OCI-LY3 (cell line): ENCODE measurements at regions not wholly inside any gene's neighbourhood (a gene's known extent, or its start where the extent isn't known, plus 50 kb on each side); places are given as distances from the start of the nearest gene placed in this dataset.

Experiments
- EZH2phosphoT487 ChIP-seq: fragments of 200-600 bp; shearing (Covaris generic); IDR thresholded peaks from 2 replicates; pipeline ENCODE4 v1.6.1; 2018; ENCODE audit warnings: antibody characterized with exemption, mixed run types, low read depth
- TF ChIP-seq, protein P1 (sequence below): fragments of 200-600, 300-600 bp; sonication (generic); IDR thresholded peaks from 2 replicates; pipeline ENCODE4 v1.5.1; 2014; ENCODE audit warnings: antibody characterized with exemption, low read length, low read depth

DNA sequence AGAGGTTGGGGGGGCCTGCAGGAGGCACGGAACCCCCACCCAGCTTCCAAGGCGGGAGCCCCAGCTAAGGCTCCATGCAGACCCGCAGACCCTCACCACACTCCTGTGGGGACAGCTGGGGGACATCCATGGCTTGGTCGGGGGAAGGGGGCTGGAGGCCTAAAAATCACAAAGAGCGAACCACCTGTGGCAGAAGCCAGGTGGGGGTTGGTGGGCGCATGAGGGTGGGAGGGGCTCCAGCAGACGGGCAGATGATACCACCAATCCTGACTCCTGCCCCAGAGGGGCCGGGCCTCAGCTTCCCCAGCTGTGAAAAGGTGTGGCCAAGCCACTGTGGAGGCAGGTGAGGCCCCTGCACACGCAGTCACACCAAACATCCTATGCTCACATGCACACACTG is 111.6 kb downstream of the FAM53A start:
- TF ChIP-seq, protein P1, sequence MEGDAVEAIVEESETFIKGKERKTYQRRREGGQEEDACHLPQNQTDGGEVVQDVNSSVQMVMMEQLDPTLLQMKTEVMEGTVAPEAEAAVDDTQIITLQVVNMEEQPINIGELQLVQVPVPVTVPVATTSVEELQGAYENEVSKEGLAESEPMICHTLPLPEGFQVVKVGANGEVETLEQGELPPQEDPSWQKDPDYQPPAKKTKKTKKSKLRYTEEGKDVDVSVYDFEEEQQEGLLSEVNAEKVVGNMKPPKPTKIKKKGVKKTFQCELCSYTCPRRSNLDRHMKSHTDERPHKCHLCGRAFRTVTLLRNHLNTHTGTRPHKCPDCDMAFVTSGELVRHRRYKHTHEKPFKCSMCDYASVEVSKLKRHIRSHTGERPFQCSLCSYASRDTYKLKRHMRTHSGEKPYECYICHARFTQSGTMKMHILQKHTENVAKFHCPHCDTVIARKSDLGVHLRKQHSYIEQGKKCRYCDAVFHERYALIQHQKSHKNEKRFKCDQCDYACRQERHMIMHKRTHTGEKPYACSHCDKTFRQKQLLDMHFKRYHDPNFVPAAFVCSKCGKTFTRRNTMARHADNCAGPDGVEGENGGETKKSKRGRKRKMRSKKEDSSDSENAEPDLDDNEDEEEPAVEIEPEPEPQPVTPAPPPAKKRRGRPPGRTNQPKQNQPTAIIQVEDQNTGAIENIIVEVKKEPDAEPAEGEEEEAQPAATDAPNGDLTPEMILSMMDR, result no peak
- TF ChIP-seq EZH2phosphoT487, result no peak
